NB4 (cell line): ENCODE measurements at regions not wholly inside any gene's neighbourhood (a gene's known extent, or its start where the extent isn't known, plus 50 kb on each side); places are given as distances from the start of the nearest gene placed in this dataset.

Experiments
- DNase-seq: peaks from one replicate; pipeline ENCODE4 v3.0.0; 2010; ENCODE audit warnings: low read depth
- H3K4me3 ChIP-seq: one replicate; pipeline ENCODE4 v1.5.1; 2011; ENCODE audit warnings: mild to moderate bottlenecking, low read depth, low read length, moderate library complexity
- CTCF ChIP-seq: IDR thresholded peaks from one replicate; pipeline ENCODE4 v1.5.1; 2012; ENCODE audit warnings: low read depth, low read length
- MAX ChIP-seq: IDR thresholded peaks from 2 replicates; pipeline ENCODE4 v1.6.1; 2011; ENCODE audit warnings: low read depth, low read length
- MYC ChIP-seq: IDR thresholded peaks from 2 replicates; pipeline ENCODE4 v1.6.1; 2011; ENCODE audit warnings: low read depth, low read length
- POLR2A ChIP-seq: IDR thresholded peaks from 2 replicates; pipeline ENCODE4 v1.6.1; 2011; ENCODE audit warnings: mild to moderate bottlenecking; ENCODE audit not compliant: insufficient read length; ENCODE audit errors: extremely low read depth

GRCh38 chr9:99628849-99629620, 192.7 kb upstream of the NR4A3 start:
- DNase-seq, result peak; percentile 35
- H3K4me3 ChIP-seq, result no peak overlapping the region
- no peak for TF ChIP-seq CTCF
- TF ChIP-seq POLR2A, result no peak
- TF ChIP-seq MYC, result no peak
- TF ChIP-seq MAX, result no peak

GRCh38 chr9:99632349-99633038, 189.2 kb upstream of the NR4A3 start:
- DNase-seq, result no peak
- no peak overlapping the region for H3K4me3 ChIP-seq
- TF ChIP-seq POLR2A (no peak), CTCF (no peak), MAX (no peak), MYC (no peak)

- DNase-seq, result no peak
- H3K4me3 ChIP-seq, result no peak overlapping the region
- TF ChIP-seq MAX, result no peak
Measured at GRCh38 chr9:99633265-99633664, 188.4 kb upstream of the NR4A3 start.

GRCh38 chr9:99634186-99634585, 187.5 kb upstream of the NR4A3 start:
- TF ChIP-seq MYC, result no peak
- no peak overlapping the region for H3K4me3 ChIP-seq
- DNase-seq, result peak; percentile 5

GRCh38 chr9:99635032-99635431, 186.7 kb upstream of the NR4A3 start:
- H3K4me3 ChIP-seq, result no peak overlapping the region
- DNase-seq, result no peak
- TF ChIP-seq POLR2A (no peak), MAX (no peak), CTCF (no peak), MYC (no peak)

GRCh38 chr9:99637641-99638040, 184.0 kb upstream of the NR4A3 start:
- DNase-seq, result peak; percentile 43
- TF ChIP-seq MYC (no peak), POLR2A (no peak), MAX (no peak), CTCF (no peak)
- H3K4me3 ChIP-seq, result no peak overlapping the region
